ENCODE measurements at regions not wholly inside any gene's neighbourhood (a gene's known extent, or its start where the extent isn't known, plus 50 kb on each side); places are given as distances from the start of the nearest gene placed in this dataset.

GRCh38 chr13:107434347-107434746 is 781.0 kb downstream of the LIG4 start:
- no peak overlapping the region for H3K27ac ChIP-seq (ENCODE audit: insufficient read depth, low read depth, low read length)
- H3K36me3 ChIP-seq (ENCODE audit: control insufficient read depth in 2 of 2, extremely low read depth in 1 of 2, insufficient read depth in 2 of 2, low read length in 2 of 2), result no peaks in the 10 kb centered on the region
- H3K4me3 ChIP-seq (replicated peaks in 1 of 3; ENCODE audit: insufficient read depth in 1 of 3, low read depth in 1 of 3, low read length in 3 of 3), result no peak overlapping the region
- H2AFZ ChIP-seq (ENCODE audit: low read depth, low read length), result no peak overlapping the region
- H3K9ac ChIP-seq (replicated peaks; ENCODE audit: extremely low read depth, insufficient read depth, low read length), result no peak overlapping the region
- dilution Hi-C loops (cut with MboI; ENCODE audit: extremely low pct_ligation_motif_present, low sequenced_read_pairs) (no loop called here), intact Hi-C loops (cut with micrococcal nuclease) (no loop called here)
- no peak for FAIRE-seq
- H3K27me3 ChIP-seq (ENCODE audit: control insufficient read depth in 2 of 2, insufficient read depth in 2 of 2, low read length in 2 of 2), result no peaks in the 10 kb centered on the region
- no peaks in the 10 kb centered on the region for H3K79me2 ChIP-seq (ENCODE audit: control insufficient read depth, insufficient read depth, low read length)
- no peaks in the 10 kb centered on the region for H4K20me1 ChIP-seq (replicated peaks; ENCODE audit: control insufficient read depth, extremely low read depth, insufficient read depth, low read length)
- H3K4me1 ChIP-seq (ENCODE audit: control insufficient read depth, extremely low read depth, insufficient read depth, low read length), result no peaks in the 10 kb centered on the region
- H3K9me3 ChIP-seq (replicated peaks; ENCODE audit: control insufficient read depth, insufficient read depth, low read length), result no peaks in the 10 kb centered on the region
- H3K9me1 ChIP-seq (replicated peaks; ENCODE audit: control insufficient read depth, extremely low read depth, insufficient read depth, low read length), result no peaks in the 10 kb centered on the region
- DNase-seq (ENCODE audit: low read depth, low spot score), result no peak
- POLR2A ChIA-PET, result interaction anchor here (1.2 kb wide), 1 partner anchor 17 kb away, joined by 4 read pairs; no protein-coding TSS in a partner anchor
- no TSS peak for BruUV-seq (replicated peaks)
- H3K4me2 ChIP-seq (ENCODE audit: insufficient read depth, low read length), result no peak overlapping the region
- TF ChIP-seq MAX (IDR thresholded peaks at IDR 0.05; ENCODE audit: insufficient read depth, insufficient read length) (no peak), JUN (IDR thresholded peaks at IDR 0.05; ENCODE audit: borderline replicate concordance, insufficient read depth, insufficient read length, low read depth) (no peak), GATA2 (IDR thresholded peaks at IDR 0.05; ENCODE audit: insufficient read depth, insufficient read length, low read depth, low read length) (no peak), CTCF (IDR thresholded peaks at IDR 0.05; ENCODE audit: extremely low read depth in 1 of 2, insufficient read depth in 1 of 2, low read depth in 1 of 2, low read length in 2 of 2) (no peak), MYC (IDR thresholded peaks at IDR 0.05; ENCODE audit: low read depth, low read length) (no peak), POLR2A (IDR thresholded peaks at IDR 0.05; ENCODE audit: low read depth, low read length) (no peak), POLR2AphosphoS5 (IDR thresholded peaks at IDR 0.05; ENCODE audit: insufficient read depth, low read depth, low read length) (no peak), EZH2 (IDR thresholded peaks at IDR 0.05; ENCODE audit: borderline replicate concordance, low read depth, low read length, severe bottlenecking) (no peak), FOS (IDR thresholded peaks at IDR 0.05; ENCODE audit: borderline replicate concordance, insufficient read depth, low read length) (no peak)
- CTCF ChIA-PET, result no interaction called here
